Inflammatory macrophage (primary cell): ENCODE measurements at regions not wholly inside any gene's neighbourhood (a gene's known extent, or its start where the extent isn't known, plus 50 kb on each side); places are given as distances from the start of the nearest gene placed in this dataset.
"Not testable (repeated sequence)": the region's sequence is repeated elsewhere in the genome, so short reads cannot be mapped to it uniquely, and the experiment has no call there.

Experiments used
- DNase-seq, 2 donors: peaks; one replicate each; pipeline ENCODE4 v3.0.0-alpha.2; 2020 to 2022

DNA sequence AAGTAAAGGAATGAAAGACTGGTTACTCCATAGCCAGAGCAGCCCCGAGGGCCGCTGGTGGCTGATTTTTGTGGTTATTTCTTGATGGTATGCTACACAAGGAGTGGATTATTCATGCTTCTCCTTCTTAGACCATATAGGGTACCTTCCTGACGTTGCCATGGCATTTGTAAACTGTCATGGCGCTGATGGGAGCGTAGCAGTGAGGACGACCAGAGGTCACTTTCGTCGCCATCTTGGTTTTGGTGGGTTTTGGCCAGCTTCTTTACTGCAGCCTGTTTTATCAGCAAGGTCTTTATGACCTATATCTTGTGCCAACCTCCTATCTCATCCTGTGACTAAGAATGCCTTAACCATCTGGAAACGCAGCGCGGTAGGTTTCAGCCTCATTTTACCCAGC lies 1187.6 kb upstream of the AUTS2 start:
- DNase-seq: not testable (repeated sequence)

DNA sequence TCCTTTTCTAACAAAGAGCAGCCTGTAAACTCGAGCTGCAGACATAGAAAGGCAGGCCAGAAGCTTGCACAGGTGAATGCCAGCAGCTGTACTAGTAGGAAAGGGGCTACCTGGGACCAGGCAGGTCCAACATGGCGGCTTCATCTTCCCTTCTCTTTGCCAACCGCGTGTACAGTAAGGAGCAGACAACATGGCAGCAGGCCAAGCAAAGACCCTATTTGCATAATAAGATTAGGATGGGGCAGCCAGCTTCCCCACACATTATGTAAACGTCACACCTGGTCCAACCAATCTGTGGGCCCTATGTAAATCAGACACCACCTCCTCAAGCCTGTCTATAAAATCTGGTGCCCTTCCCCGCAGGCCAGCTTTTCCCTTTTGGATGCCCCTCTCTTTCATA lies 1186.5 kb upstream of the AUTS2 start:
- no peak for DNase-seq

DNA sequence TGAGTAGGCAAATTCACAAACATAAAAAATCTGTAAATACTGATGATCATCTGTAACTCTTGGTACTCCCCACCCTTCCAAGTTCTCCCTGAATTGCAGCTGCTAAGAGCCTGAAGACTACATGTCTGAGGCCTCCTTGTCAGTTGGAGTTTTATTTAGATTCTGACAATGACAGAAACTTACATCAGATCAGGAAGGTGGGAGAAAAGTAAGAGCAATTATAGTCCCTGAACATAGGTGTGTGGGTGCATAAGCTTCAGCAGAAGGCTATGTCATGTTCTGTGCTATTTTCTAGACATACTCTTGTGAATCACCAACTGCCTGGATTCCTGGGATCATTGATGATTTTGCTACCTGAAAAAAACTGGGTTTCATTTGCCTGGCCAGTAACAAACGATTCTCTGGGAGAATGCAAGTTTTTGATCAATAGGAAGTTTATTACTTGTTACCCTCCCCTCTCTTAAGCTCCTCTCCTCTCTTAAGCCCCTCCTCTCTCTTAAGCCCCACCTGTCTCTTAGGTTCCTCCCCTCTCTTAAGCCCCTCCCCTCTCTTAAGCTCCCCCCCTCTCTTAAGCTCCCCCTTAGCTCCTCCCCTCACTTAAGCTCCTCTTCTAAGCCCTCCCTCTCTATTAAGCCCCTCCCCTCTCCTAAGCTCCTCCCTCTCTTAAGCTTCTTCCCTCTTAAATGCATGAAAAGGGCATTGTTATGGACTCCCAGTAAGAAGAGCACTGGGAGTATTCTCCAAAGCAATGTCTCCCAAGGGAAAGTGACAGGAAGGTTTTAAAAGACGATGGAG lies 1183.4 kb upstream of the AUTS2 start:
- DNase-seq: no peak

DNA sequence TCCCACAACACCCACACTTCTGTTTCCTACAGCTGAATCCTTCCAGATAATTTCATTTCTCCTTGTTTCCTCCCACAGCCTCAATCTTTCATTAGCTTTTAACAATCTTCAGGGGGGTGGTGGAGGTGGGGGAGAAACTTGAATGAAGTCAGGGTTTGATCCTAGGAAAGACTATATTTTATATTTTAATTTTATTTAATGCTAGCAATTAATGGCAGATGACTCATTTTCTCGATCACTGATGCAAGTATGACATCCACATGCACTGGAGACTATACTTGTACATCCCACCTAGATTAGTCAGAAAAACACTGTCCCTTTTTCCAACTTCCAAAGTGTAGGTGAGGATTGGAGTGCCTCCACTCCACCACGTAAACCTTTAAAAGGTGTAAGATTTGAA lies 1181.3 kb upstream of the AUTS2 start:
- no peak for DNase-seq

DNA sequence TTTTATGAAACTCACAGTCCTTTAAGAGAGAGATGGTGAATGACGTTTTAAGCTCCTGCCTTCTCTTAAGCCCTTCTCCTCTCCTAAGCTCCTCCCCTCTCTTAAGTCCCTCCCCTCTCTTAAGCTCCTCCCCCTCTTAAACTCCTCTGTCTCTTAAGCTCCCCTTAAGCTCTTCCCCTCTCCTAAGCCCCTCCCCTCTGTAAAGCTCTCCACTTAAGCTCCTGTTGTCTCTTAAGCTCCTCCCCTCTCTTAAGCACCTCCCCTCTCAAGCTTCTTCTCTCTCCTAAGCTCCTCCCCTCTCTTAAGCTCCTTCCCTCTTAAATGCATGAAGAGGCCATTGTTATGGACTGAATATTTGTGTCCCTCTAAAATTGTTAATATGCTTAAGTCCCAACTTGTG lies 1180.6 kb upstream of the AUTS2 start:
- DNase-seq: no peak

DNA sequence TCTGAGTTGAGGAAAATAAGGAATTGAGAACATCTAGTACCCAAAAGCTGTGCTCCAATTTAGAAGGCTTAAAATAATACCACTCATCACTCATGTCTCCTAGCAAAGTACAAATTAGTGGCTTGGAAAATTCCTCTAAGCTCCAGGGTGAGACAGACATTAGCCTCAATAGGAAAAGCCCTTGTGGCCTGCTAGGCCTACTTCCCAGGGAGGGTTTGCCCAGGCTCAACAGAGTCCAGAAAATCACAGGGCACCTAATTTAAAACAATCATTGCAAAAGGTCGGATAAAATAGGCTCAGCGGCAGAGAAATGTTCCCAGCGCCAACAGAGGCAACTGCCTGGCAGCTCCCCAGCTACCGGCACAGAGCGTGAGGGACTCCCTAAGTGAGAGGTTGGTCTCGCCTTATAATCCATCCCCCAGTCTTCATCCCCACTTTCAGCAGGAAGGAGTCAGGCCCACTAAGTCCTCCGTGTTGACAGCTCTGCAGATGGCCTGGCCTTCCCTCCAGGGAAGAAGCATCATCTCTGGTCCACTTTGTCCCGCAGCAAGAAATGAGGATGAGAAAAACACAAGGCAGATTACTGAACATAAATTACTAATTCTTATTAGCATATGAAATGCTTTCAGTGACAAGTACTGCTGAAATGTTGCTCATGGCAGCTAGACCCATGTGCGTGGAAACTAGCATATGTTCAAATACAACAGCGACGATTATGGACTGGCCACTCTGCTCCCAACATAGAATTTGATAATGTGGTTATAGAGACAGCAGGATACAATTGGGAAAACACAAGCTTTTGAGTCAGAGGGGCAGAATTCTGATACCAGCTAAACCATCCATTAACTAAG lies 1177.7 kb upstream of the AUTS2 start:
- DNase-seq: no peak

DNA sequence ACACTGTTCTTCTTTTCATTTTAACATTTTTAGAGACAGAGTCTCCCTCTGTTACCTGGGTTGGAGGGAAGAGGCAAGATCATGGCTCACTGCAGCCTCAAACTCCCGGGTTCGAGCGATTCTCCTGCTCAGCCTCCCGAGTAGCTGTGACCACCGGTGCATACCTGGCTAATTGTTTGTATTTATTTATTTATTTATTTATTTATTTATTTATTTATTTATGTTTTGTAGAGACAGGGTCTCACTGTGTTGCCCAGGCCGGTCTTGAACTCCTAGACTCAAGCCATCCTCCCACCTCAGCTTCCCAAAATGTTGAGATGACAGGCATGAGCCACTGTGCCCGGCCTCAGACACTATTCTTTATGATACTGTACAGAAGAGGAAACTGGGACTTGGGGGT lies 1176.6 kb upstream of the AUTS2 start:
- no peak for DNase-seq

DNA sequence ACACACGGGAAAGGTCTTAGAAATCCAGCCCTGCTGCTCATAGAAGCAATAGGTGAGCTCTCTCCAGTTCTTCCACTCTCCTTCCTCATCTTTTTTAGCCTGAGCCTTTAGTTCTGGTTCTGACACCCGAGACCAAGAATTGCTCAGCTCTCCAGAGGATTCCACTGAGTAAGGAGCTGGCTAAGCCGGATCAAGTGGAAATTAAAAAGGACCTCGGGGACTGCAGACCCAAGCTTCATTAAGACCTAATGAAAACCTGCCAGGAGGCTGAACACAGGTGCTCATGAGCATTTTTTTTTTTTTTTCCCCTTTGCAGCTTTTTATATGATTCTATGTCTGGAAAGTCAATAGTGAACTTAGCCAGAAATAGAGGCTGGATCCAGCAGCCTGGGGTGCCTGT lies 1176.0 kb upstream of the AUTS2 start:
- DNase-seq: no peak

DNA sequence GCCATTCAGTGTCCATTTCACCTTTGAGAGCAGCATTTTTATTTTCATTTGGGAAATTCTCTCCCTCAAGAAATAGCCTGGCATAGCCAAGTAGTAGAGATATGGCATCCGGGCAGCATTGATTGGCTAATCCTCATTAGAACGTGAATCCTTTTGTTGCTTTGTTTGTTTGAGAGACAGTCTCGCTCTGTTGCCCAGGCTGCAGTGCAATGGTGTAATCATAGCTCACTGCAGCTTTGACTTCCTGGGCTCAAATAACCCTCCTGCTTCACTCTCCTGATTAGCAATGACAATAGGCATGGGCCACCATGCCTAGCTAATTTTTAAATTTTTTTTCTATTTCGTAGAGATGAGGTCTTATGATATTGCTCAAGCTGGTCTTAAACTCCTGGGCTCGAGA lies 1174.9 kb upstream of the AUTS2 start:
- DNase-seq: no peak

DNA sequence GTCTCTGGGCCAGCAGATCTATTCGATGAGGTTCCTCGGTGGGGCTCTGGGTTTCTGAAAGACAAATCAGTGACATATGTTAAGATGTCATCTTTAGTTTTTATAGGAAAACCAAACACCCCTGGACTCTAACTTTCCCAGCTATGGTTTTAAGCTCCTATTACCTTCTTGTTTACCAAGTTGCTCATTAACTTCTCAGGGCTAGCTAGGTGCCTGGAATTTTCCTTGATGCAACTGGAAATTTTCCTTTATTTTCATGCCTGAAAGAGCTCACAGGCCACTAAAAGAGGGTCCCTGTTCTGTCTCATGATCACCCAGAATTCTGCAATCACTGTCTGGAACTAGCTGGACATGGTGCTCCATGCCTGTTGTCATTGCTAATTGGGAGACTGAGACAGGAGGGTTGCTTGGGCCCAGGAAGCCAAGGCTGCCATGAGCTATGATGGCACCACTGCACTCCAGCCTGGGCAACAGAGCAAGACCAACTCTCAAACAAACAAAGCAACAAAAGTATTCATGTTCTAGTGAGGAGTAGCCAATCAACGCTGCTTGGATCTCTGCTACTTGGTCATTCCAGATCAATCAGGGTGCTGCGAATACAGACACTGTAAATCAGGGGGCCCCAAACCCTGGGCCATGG lies 1173.5 kb upstream of the AUTS2 start:
- no peak for DNase-seq

DNA sequence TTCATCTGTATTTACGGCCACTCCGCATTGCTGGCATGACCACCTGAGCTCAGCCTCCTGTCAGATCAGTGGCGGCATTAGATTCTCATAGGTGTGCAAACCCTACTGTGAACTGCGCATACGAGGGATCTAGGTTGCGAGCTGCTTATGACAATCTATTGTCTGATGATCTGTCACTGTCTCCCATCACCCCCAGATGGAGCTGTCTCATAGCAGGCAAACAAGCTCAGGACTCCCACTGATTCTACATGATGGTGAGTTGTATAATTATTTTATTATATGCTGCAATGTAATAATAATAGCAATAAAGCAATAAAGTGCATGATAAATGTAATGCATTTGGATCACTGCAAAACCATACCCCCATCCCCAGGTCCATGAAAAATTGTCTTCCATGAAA lies 1172.9 kb upstream of the AUTS2 start:
- DNase-seq: no peak

DNA sequence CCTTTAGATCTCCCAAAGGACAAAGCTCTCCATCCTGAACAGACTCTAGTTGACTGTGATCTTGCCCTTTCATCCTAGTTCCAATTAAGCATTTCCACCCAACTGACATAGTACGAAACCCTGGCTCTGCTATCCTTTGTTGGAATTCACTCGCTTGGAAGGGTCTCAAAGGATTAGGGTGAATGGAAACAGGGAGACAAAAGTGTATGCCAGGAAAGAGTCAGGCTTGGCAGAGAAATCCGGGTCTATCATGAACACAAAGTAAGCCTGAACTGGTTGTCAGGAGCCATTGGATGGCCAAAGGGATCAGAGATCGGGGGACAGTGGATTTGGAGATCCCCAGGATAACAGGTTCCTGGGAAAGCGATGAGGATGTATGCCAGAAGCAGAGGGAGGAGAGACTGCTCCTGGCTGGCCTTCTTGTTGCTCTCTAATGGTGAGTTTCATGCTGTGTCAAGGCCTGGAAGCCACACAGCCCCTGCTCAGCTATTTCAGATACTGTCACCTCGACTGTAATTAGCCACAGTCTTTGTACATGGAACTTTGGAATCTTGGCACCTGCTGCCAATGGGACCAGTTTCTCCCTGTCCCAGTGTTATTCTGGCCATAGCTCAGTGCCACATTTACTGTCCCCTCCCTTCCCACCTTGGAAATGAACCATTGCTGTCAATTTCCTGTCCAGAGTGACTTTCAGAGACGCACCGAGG lies 1168.7 kb upstream of the AUTS2 start:
- DNase-seq: no peak

DNA sequence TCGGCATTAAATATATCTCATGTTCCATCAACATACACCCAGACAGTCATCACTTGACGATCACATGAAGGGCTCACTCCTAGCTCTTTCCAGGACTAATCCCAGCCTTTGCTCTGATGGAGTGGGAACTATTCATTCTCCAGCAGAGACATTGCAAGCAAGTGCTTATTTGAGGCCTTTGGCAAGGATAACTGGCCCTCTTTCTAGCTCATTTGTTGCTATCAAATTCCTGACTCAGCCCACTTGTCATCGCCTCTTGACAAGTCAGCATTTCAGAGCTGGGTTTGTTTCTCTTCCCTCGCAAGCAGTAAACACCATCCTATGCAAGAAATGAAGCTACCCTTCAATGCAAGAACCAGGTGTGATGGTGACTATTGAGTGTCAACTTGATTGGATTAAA lies 1165.7 kb upstream of the AUTS2 start:
- DNase-seq: no peak

DNA sequence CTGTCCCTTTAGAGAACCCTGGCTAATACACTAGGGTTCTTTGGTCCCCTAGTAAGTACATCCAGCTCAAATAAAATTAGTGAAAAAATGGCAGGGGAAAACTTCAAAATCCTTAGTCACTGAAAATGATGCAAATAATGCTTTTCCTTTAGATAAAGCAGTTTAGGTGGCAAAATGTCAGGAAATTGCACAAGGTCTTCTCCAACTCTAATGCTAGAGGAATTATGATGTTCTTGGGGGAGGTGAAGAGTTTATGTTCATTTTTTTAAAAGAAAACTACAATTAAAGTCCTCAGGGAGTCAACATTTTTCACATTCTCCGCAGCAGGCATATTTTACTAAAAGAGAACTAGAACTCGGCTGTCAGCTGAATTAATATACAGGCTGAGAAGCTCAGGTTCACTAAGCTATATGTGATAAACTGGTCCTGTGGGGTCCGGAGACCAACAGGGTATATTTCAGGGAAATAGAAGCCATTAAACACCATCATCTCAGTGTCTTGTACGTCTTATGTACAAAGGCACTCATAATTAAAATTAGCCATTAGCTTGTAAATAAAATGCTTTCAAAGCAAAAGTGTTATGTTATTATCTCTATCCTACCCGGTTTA lies 1164.7 kb upstream of the AUTS2 start:
- DNase-seq: no peak

DNA sequence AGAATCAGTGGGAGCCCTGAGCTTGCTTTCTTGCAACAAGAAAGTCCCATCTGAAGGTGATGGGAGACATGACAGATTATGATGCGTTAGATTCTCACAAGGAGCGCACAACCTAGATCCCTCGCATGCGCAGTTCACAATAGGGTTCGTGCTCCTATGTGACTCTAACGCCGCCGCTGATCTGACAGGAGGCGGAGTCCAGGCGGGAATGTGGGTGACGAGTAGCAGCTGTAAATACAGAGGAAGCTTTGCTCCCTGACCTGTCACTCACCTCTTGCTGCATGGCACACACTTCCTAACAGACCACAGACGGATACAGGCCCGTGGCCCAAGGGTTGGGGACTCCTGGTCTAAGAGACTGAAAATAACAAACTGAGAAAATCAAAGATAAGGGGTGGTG lies 1163.4 kb upstream of the AUTS2 start:
- DNase-seq: no peak

DNA sequence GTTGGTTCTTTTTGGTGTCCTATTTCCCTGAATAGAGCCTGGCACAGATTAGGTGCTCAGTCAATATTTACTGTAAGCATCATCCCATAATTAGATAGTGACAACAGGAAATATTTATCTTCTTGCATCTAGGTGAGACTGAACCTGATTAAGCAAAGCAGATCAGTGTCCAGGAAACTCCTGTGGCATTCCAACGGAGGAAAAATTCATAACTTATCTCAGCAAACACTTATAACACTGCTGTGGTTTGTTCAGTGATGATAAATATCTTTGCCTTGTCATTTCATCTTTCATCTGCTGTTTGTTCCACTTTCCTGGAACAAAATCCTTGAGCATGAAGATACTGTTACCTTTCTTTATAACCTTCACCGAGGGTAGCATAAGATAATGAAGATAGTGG lies 1160.3 kb upstream of the AUTS2 start:
- DNase-seq: no peak

DNA sequence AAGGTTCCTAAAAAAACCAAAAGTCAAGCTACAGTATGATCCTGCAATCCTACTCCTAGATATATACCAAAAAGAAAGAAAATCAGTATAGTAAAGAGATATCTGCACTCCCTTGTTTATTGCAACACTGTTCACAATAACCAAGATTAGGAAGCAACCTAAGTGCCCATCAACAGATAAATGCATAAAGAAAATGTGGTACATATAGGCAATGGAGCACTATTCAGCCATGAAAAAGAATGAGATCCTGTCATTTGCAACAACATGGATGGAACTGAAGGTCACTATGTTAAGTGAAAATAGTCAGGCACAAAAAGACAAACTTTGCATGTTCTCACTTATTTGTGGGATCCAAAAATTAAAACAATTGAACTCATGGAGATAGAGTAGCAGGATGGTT lies 1159.5 kb upstream of the AUTS2 start:
- no peak for DNase-seq

DNA sequence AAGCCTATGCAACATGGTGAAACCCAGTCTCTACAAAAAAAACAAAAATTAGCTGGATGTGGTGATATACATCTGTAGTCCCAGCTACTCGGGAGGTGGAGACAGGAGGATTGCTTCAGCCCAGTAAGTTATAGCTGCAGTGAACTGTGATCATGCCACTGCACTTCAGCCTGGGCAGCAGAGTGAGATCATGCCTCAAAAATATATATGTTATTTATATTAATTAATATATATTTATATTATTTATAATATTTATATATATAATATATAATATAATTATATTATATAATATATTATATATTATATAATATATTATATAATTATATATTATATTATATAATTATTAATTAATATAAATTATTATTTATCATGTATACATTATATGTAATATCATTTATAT lies 1158.4 kb upstream of the AUTS2 start:
- no peak for DNase-seq

DNA sequence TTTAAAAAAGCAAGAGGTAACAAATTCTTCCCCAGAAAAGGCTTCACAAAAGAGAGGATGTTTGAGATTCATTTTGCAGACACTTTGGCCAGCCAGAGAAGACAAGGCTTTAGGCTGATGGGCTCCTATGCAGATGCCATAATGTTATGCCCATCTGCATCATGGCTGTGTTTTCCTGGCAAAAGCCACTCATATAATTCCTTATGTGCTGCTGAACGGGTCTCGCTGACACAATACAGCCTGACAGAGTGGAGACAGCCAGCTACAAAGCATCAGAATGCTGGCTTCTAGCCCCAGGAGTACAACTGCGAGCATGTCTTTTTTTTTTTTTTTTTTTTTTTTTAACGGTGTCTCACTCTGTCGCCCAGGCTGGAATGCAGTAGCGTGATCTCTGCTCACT lies 1157.4 kb upstream of the AUTS2 start:
- DNase-seq: no peak

DNA sequence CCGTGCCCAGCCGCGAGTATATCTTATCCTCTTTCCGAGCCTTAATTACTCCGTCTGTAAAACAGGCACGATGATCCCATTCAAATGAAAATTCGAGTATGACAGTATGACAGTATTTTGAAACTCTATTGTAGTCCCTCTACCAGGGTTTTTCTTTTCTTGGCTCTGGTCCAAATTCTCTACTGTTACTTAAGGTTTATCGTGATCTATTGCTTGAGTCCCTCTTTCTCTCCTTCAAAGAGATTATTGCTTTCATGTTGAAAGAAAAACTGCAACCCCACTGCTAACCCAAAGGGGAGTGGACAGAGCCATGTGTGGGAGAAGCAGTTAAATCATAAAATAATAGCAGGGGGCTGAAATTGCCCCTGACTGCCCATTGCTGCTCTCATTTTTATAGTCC lies 1156.6 kb upstream of the AUTS2 start:
- DNase-seq: no peak

DNA sequence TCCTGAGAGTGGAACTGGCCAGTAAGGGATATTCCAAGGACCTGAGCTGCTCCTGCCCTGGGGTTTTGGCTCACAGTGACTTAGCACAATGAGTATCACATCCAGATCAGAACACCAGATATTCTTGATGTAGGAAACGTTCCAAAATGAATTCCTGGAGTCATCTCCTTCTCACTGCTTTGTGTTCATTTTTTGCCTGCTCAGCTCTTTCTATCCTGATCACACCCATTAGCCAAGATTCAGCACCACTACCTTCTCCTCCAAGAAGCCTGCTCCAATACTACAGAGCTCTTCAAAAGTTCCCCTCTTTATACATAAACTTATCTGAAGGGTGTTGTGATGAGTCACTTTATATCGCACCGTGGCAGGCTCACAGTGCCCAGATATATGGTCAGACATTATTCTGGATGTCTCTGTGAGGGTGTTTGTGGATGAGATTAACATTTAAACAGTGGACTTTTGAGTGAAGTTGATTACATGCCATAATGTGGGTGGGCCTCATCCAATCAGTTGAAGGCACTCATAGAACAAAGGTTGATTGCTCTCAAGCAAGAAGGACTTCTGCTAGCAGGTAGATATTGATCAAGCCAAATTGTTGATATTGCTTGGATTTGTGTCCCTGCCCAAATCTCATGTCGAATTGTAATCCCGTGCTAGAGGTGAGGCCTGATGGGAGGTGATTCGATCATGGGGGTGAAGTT lies 1155.2 kb upstream of the AUTS2 start:
- DNase-seq: no peak

DNA sequence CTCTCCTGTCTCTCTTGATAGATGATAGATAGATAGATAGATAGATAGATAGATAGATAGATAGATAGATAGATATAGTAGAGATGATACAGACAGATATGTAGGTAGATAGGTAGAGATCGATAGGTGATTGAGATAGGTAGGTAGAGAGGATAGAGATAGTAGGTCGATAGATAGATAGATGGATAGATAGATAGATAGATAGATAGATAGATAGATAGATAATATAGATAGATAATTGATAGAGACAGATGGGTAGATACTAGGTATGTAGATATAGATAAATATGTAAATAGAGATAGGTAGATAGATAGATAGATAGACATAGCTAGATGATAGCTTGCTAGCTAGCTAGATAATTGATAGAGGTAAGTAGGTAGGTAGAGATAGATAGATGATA lies 1154.2 kb upstream of the AUTS2 start:
- no peak for DNase-seq
